ENCODE measurements at regions not wholly inside any gene's neighbourhood (a gene's known extent, or its start where the extent isn't known, plus 50 kb on each side); places are given as distances from the start of the nearest gene placed in this dataset.
"Not testable (repeated sequence)": the region's sequence is repeated elsewhere in the genome, so short reads cannot be mapped to it uniquely, and the experiment has no call there.

DNA sequence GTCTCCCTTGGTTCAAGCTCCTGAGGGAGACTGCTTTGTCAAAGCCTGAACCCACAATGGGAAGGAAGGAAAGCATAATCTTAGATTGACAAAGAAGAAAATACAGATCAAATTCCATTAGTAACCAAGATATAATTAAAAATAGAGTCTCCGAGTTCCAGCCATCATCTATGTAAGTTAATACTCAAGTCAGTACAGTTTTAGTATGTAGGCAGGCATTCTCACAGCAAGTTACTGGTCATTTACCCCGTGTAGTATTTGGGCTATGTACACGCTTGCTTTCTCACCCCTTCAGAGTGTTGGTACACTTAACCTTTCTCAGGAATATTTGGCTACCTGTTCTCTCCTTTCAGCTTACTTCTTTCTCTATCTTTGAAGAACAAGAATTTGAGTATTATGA, 79.9 kb upstream of the GARIN1A start:
- H3K4me3 ChIP-seq (ENCODE audit: low read length); H3K27ac ChIP-seq (ENCODE audit: low read length); H3K27me3 ChIP-seq (ENCODE audit: insufficient read depth, low read length); H3K9me3 ChIP-seq (ENCODE audit: insufficient read depth, low read depth, low read length); H3K9ac ChIP-seq (ENCODE audit: low read depth, low read length); H3K4me1 ChIP-seq (ENCODE audit: insufficient read depth, low read length): not testable (repeated sequence)
- peaks cover 16% of the 10 kb centered on the region for H3K36me3 ChIP-seq (ENCODE audit: insufficient read depth, low read depth, low read length)

DNA sequence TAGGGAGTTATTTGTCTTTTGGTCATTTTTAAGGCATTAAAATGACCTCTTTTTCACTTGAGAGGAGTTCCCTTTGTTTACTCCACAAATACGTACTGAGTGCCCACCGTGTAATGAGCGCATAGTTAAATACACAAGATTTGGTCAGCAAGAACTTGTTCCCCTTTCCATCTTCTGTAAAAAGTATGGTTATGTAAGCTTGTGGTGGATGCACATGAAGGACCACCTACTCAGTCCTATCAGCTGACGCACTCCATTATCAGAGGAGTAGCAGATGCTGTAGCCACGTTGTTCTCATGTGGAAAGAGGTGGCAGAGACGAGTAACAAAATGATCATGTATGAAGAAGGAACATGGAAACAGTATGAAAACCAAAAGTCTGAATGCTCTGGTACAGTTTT, 78.0 kb upstream of the GARIN1A start:
- H3K4me1 ChIP-seq (ENCODE audit: insufficient read depth, low read length); H3K9ac ChIP-seq (ENCODE audit: low read depth, low read length); H3K4me3 ChIP-seq (ENCODE audit: low read length); H3K27me3 ChIP-seq (ENCODE audit: insufficient read depth, low read length); H3K9me3 ChIP-seq (ENCODE audit: insufficient read depth, low read depth, low read length); H3K27ac ChIP-seq (ENCODE audit: low read length): not testable (repeated sequence)
- H3K36me3 ChIP-seq (ENCODE audit: insufficient read depth, low read depth, low read length), result peaks cover 16% of the 10 kb centered on the region

DNA sequence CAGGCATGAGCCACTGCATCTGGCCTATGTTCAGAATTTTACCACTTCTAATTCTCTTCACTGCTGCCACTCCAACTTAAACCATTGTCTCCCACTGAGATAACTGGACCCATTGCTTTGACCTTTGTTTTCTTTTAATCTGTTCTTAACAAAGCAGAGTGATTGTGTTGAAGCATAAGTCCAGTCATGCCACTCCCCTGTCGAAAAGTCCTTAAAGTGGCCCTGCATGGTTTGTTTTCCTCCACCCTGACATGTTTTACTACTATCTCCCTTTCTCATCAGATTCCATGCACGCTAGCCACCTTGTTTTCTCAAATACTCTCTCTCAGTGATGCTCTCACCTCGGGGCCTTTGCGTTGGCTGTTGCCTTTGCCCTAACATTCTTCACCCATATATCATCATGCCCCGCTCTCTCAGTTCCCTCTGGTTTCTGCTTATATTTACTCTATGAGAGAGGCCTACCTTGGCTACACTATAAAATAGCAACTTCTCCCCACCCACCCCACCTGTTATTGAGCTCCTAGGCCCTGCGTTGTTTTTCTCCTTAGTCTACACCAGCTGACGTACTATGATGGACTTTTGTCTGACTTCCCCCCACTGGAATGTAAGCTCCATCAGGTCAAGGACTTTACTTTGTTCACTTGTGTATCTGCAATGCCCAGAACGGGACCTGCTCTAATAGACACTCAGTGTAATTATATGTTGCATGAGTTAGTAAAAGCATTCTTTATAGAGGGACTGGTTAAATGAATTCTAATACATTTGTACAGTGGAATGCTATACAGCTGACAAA, 75.6 kb upstream of the GARIN1A start:
- not testable (repeated sequence) for H3K9ac ChIP-seq (ENCODE audit: low read depth, low read length); H3K4me1 ChIP-seq (ENCODE audit: insufficient read depth, low read length); H3K27ac ChIP-seq (ENCODE audit: low read length); H3K27me3 ChIP-seq (ENCODE audit: insufficient read depth, low read length); H3K9me3 ChIP-seq (ENCODE audit: insufficient read depth, low read depth, low read length); H3K4me3 ChIP-seq (ENCODE audit: low read length)
- peaks cover 16% of the 10 kb centered on the region for H3K36me3 ChIP-seq (ENCODE audit: insufficient read depth, low read depth, low read length)

DNA sequence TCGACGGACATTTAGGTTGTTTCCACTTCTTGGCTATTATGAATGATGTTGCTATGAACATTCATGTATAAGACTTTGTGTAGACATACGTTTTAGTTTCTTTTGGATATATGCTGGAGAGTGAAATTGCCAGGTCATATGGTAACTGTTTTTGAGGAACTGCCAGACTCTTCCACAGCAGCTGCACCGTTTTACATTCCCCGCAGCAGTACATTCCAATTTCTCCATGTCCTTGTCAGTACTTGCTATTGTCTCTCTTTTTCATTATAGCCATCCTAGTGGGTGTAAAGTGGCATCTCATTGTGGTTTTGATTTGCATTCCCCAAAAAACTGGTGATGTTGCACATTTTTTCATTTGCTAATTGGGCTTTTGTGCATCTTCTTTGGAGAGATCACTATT, 73.1 kb upstream of the GARIN1A start:
- H3K9ac ChIP-seq (ENCODE audit: low read depth, low read length), result 0 out of 2 replicates have a peak overlapping the region, but pooled peaks have one; percentile 26
- not testable (repeated sequence) for H3K4me1 ChIP-seq (ENCODE audit: insufficient read depth, low read length); H3K9me3 ChIP-seq (ENCODE audit: insufficient read depth, low read depth, low read length); H3K27me3 ChIP-seq (ENCODE audit: insufficient read depth, low read length); H3K27ac ChIP-seq (ENCODE audit: low read length); H3K36me3 ChIP-seq (ENCODE audit: insufficient read depth, low read depth, low read length); H3K4me3 ChIP-seq (ENCODE audit: low read length)

DNA sequence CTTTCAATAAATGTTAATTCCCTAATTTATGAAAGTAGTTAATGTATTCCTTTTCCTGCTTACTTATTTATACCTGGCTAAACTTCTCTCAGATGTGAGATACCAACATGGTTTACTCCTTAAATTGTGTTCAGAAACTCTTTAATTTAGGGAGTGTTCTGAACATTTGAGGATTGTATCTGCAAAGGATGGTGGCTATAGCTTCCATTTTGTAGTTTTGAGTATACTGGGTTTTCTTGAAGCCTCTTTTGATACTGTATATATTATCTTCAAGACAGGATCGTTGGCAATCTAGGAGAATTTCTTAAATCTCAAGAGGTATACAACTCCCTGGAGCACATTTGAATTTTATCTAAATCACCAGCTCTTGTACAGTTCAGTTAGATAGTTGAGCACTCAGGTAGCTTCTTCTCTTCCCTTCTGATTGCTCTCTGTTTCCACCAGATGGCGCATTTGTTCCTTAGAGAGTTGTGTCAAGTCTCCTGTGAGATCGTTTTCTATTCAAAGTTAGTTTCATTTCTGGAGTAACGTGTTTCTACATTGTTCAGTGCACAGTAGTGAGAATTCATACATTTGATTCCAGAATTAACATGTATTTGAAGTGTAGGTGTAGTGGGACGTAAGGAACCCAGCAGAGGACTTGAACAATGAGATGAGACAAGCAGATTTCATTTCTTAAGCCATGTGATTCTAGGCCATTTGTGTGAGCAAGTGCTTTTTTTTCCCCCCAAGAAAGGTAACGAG, 63.2 kb upstream of the GARIN1A start:
- not testable (repeated sequence) for H3K9me3 ChIP-seq (ENCODE audit: insufficient read depth, low read depth, low read length); H3K4me1 ChIP-seq (ENCODE audit: insufficient read depth, low read length); H3K36me3 ChIP-seq (ENCODE audit: insufficient read depth, low read depth, low read length); H3K27me3 ChIP-seq (ENCODE audit: insufficient read depth, low read length); H3K4me3 ChIP-seq (ENCODE audit: low read length); H3K27ac ChIP-seq (ENCODE audit: low read length); H3K9ac ChIP-seq (ENCODE audit: low read depth, low read length)

DNA sequence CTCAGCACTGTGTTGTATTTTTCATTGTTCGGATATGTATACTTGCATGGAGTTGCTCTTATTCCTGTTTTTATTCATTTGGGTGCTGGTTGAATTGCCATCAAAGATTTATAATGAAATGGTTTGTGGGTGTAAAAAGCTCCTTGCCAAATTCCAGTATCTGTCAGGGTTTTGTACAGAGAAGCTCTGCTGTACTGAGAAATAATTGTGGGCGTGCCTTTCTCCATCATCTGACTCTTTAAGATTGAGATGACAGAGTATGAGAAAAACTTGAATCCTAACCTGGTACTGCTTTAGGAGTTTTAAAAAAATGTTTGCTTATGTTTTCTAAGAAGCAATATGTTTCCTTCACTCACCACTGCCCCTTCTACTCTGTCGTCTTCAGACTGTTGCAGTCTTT, 58.7 kb upstream of the GARIN1A start:
- H3K27ac ChIP-seq (ENCODE audit: low read length); H3K36me3 ChIP-seq (ENCODE audit: insufficient read depth, low read depth, low read length); H3K9me3 ChIP-seq (ENCODE audit: insufficient read depth, low read depth, low read length); H3K9ac ChIP-seq (ENCODE audit: low read depth, low read length); H3K4me1 ChIP-seq (ENCODE audit: insufficient read depth, low read length); H3K4me3 ChIP-seq (ENCODE audit: low read length); H3K27me3 ChIP-seq (ENCODE audit: insufficient read depth, low read length): not testable (repeated sequence)

DNA sequence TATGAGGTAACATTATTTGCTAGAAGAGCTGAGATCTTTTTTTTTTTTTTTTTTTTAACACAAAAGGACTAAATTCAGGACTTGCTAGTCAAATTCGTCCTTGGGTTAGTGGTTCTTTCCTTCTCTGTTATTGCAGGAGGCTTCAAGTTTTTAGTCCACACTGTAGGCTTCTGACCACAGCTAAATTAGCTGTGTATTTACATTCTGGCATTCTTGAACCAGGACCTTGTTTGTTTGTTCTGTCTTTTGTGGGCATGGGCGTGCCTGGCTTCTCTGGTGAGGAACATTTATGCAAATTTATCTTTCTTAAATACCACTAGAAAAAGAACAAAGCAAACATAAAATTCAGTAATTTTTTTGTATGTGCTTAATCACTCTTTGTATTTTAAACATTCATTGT, 57.3 kb upstream of the GARIN1A start:
- H3K4me1 ChIP-seq (ENCODE audit: insufficient read depth, low read length); H3K9ac ChIP-seq (ENCODE audit: low read depth, low read length); H3K4me3 ChIP-seq (ENCODE audit: low read length); H3K27me3 ChIP-seq (ENCODE audit: insufficient read depth, low read length); H3K9me3 ChIP-seq (ENCODE audit: insufficient read depth, low read depth, low read length); H3K27ac ChIP-seq (ENCODE audit: low read length): not testable (repeated sequence)
- peaks cover 21% of the 10 kb centered on the region for H3K36me3 ChIP-seq (ENCODE audit: insufficient read depth, low read depth, low read length)

DNA sequence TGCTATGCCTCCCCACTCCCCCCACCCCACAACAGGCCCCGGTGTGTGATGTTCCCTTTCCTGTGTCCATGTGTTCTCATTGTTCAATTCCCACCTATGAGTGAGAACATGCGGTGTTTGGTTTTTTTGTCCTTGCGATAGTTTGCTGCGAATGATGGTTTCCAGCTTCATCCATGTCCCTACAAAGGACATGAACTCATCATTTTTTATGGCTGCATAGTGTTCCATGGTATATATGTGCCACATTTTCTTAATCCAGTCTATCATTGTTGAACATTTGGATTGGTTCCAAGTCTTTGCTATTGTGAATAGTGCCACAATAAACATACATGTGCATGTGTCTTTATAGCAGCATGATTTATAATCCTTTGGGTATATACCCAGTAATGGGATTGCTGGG, 55.3 kb upstream of the GARIN1A start:
- H3K4me1 ChIP-seq (ENCODE audit: insufficient read depth, low read length); H3K9ac ChIP-seq (ENCODE audit: low read depth, low read length); H3K4me3 ChIP-seq (ENCODE audit: low read length); H3K27me3 ChIP-seq (ENCODE audit: insufficient read depth, low read length); H3K27ac ChIP-seq (ENCODE audit: low read length); H3K9me3 ChIP-seq (ENCODE audit: insufficient read depth, low read depth, low read length): not testable (repeated sequence)
- H3K36me3 ChIP-seq (ENCODE audit: insufficient read depth, low read depth, low read length), result peaks cover 24% of the 10 kb centered on the region

All from iPS-20b (cell line).